GM18505 (cell line): ENCODE measurements at regions not wholly inside any gene's neighbourhood (a gene's known extent, or its start where the extent isn't known, plus 50 kb on each side); places are given as distances from the start of the nearest gene placed in this dataset.
A peak's percentile ranks its signal among the peaks of the same experiment; 100 is the strongest.

Source experiments
- ATAC-seq: cut with Tn5 transposase; IDR thresholded peaks from one replicate; pipeline ENCODE4 v1.9.1; 2021; ENCODE audit not compliant: unreplicated experiment
- POLR2A ChIP-seq: IDR thresholded peaks from 4 replicates; pipeline ENCODE4 v1.6.1; 2011; ENCODE audit warnings: borderline replicate concordance; ENCODE audit not compliant: insufficient read depth, insufficient read length; ENCODE audit errors: extremely low read depth

- no peak for ATAC-seq
- no peak for TF ChIP-seq POLR2A
These were observed 52.7 kb upstream of the PELI1 start for GRCh38 chr2:64196963-64197362.

- no peak for ATAC-seq
- TF ChIP-seq POLR2A: no peak
These were observed 56.9 kb upstream of the PELI1 start for GRCh38 chr2:64201151-64201550.

GRCh38 chr2:64202206-64202845 is 58.1 kb upstream of the PELI1 start:
- no peak for TF ChIP-seq POLR2A

GRCh38 chr2:64203131-64203857 is 59.1 kb upstream of the PELI1 start:
- TF ChIP-seq POLR2A: no peak
- no peak for ATAC-seq

More at GRCh38 chr2:64202206-64202845, 58.1 kb upstream of the PELI1 start:
- ATAC-seq: no peak

- TF ChIP-seq POLR2A: peak; percentile 71
- peak; percentile 64 for ATAC-seq
These were observed 59.8 kb upstream of the PELI1 start for GRCh38 chr2:64203858-64204632.

- no peak for TF ChIP-seq POLR2A
- ATAC-seq: no peak
These were observed 60.5 kb upstream of the PELI1 start for GRCh38 chr2:64204703-64205102.

- no peak for TF ChIP-seq POLR2A
- ATAC-seq: no peak
These were observed 61.2 kb upstream of the PELI1 start for GRCh38 chr2:64205415-64205814.

GRCh38 chr2:64207573-64207972 is 63.4 kb upstream of the PELI1 start:
- no peak for TF ChIP-seq POLR2A
- ATAC-seq: no peak

- TF ChIP-seq POLR2A: no peak
- ATAC-seq: no peak
These were observed 66.6 kb upstream of the PELI1 start for GRCh38 chr2:64210816-64211215.

GRCh38 chr2:64211276-64211921 is 67.2 kb upstream of the PELI1 start:
- no peak for ATAC-seq
- TF ChIP-seq POLR2A: no peak

GRCh38 chr2:64212346-64212745 is 68.1 kb upstream of the PELI1 start:
- ATAC-seq: no peak
- no peak for TF ChIP-seq POLR2A

GRCh38 chr2:64212801-64213321 is 68.6 kb upstream of the PELI1 start:
- TF ChIP-seq POLR2A: no peak
- no peak for ATAC-seq
